Mesendoderm (in vitro differentiated cells): ENCODE measurements at regions not wholly inside any gene's neighbourhood (a gene's known extent, or its start where the extent isn't known, plus 50 kb on each side); places are given as distances from the start of the nearest gene placed in this dataset.

Source experiments
- DNase-seq: peaks from one replicate; pipeline ENCODE4 v3.0.0; 2013
- H2AK5ac ChIP-seq: 2 replicates; pipeline ENCODE4 v1.6.1; 2013; ENCODE audit warnings: low read length, inconsistent platforms
- H2BK120ac ChIP-seq: 2 replicates; pipeline ENCODE4 v1.6.1; 2013; ENCODE audit warnings: low read depth, mild to moderate bottlenecking, low read length, moderate library complexity, mixed read lengths
- H2BK15ac ChIP-seq: replicated peaks from 2 replicates; pipeline ENCODE4 v1.6.1; 2013; ENCODE audit warnings: low read depth, mild to moderate bottlenecking, moderate library complexity
- H2BK5ac ChIP-seq: 2 replicates; pipeline ENCODE4 v1.6.1; 2013; ENCODE audit warnings: low read length, inconsistent platforms
- H3K18ac ChIP-seq: 2 replicates; pipeline ENCODE4 v1.6.1; 2013; ENCODE audit warnings: mild to moderate bottlenecking, low read length, mixed read lengths
- H3K23ac ChIP-seq: one replicate; pipeline ENCODE4 v1.6.1; 2013; ENCODE audit warnings: low read length
- H3K27ac ChIP-seq: 2 replicates; pipeline ENCODE4 v1.5.1; 2013; ENCODE audit warnings: low read depth, mild to moderate bottlenecking, inconsistent platforms, low read length, moderate library complexity
- H3K27me3 ChIP-seq: 2 replicates; pipeline ENCODE4 v1.6.1; 2013; ENCODE audit warnings: low read length, control low read depth, mild to moderate bottlenecking, inconsistent platforms; ENCODE audit not compliant: insufficient read depth, poor library complexity
- H3K36me3 ChIP-seq: 2 replicates; pipeline ENCODE4 v1.6.1; 2013; ENCODE audit warnings: low read length, inconsistent platforms; ENCODE audit not compliant: control insufficient read depth, insufficient read depth
- H3K4ac ChIP-seq: one replicate; pipeline ENCODE4 v1.6.1; 2013; ENCODE audit warnings: low read depth, mild to moderate bottlenecking, low read length, moderate library complexity
- H3K4me1 ChIP-seq: 2 replicates; pipeline ENCODE4 v1.6.1; 2013; ENCODE audit warnings: low read depth, low read length, inconsistent platforms; ENCODE audit not compliant: control insufficient read depth
- H3K4me2 ChIP-seq: 2 replicates; pipeline ENCODE4 v1.6.1; 2013; ENCODE audit warnings: low read length
- H3K4me3 ChIP-seq: 2 replicates; pipeline ENCODE4 v1.5.1; 2013; ENCODE audit warnings: mild to moderate bottlenecking, low read length
- H3K56ac ChIP-seq: one replicate; pipeline ENCODE4 v1.6.1; 2013; ENCODE audit warnings: low read length
- H3K79me1 ChIP-seq: 2 replicates; pipeline ENCODE4 v1.6.1; 2013; ENCODE audit warnings: low read length, inconsistent platforms
- H3K79me2 ChIP-seq: 2 replicates; pipeline ENCODE4 v1.6.1; 2013; ENCODE audit warnings: mild to moderate bottlenecking, low read length; ENCODE audit not compliant: control insufficient read depth, insufficient read depth
- H3K9ac ChIP-seq: 2 replicates; pipeline ENCODE4 v1.6.1; 2013; ENCODE audit warnings: low read length, inconsistent platforms
- H4K5ac ChIP-seq: one replicate; pipeline ENCODE4 v1.6.1; 2013; ENCODE audit warnings: low read length
- H4K8ac ChIP-seq: one replicate; pipeline ENCODE4 v1.6.1; 2013; ENCODE audit warnings: low read depth, mild to moderate bottlenecking, control low read depth, low read length, moderate library complexity
- WGBS: extraction: QIAGEN DNeasy Blood & Tissue Kit; methylation state at CpG from one replicate; pipeline ENCODE4 v1.1.7; 2013; ENCODE audit warnings: low lambda C conversion rate, missing lambda C conversion rate; ENCODE audit not compliant: insufficient coverage; ENCODE audit errors: extremely low coverage; 5-methylcytosine and 5-hydroxymethylcytosine counted together

DNA sequence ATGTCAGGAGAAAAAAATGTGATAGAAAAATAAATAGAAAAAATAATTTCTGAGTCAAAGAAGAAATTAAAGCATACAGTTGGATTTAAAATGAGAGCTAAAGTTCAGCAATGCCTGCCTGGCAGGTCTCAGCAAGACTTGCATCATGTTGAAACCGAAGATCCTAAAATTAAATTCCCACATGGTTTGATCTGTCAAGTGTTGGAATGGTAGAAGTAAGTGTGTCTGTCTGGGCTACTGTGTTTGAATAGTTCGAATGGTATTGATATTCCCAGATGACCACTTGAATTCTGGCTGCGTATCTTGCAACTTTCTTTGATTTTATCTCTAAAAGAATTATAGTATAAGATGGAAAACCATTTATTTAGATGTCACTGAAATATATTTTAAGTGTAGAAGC, 1349.6 kb downstream of the EPHA7 start:
- H3K23ac ChIP-seq = no peak overlapping the region
- no peaks in the 10 kb centered on the region for H3K4me1 ChIP-seq
- no peak overlapping the region for H3K4ac ChIP-seq
- no peak overlapping the region for H3K4me3 ChIP-seq
- H3K27me3 ChIP-seq = no peaks in the 10 kb centered on the region
- no peak overlapping the region for H3K18ac ChIP-seq
- no peak overlapping the region for H3K27ac ChIP-seq
- no peak overlapping the region for H2AK5ac ChIP-seq
- H3K36me3 ChIP-seq = no peaks in the 10 kb centered on the region
- H2BK120ac ChIP-seq = no peak overlapping the region
- no peak overlapping the region for H2BK15ac ChIP-seq
- H3K4me2 ChIP-seq = no peak overlapping the region
- no CpG with 5 or more reads among the region's 3 CpGs for WGBS
- H4K8ac ChIP-seq = no peak overlapping the region
- H3K56ac ChIP-seq = no peak overlapping the region
- H4K5ac ChIP-seq = no peak overlapping the region
- H2BK5ac ChIP-seq = no peak overlapping the region
- H3K79me2 ChIP-seq = no peaks in the 10 kb centered on the region
- H3K79me1 ChIP-seq = no peaks in the 10 kb centered on the region
- DNase-seq = no peak
- no peak overlapping the region for H3K9ac ChIP-seq

- Histone ChIP-seq H3K23ac (no peak overlapping the region), H3K56ac (no peak overlapping the region), H2AK5ac (no peak overlapping the region), H4K8ac (no peak overlapping the region), H3K79me1 (no peaks in the 10 kb centered on the region), H3K4me1 (no peaks in the 10 kb centered on the region), H2BK15ac (no peak overlapping the region), H3K18ac (no peak overlapping the region), H3K79me2 (no peaks in the 10 kb centered on the region), H3K4me3 (no peak overlapping the region), H3K9ac (no peak overlapping the region), H3K27ac (no peak overlapping the region), H3K27me3 (no peaks in the 10 kb centered on the region), H3K36me3 (no peaks in the 10 kb centered on the region), H3K4ac (no peak overlapping the region), H2BK5ac (no peak overlapping the region), H2BK120ac (no peak overlapping the region), H4K5ac (no peak overlapping the region), H3K4me2 (no peak overlapping the region)
- DNase-seq = no peak
- WGBS = no CpG with 5 or more reads among the region's 2 CpGs
These were observed 1366.8 kb downstream of the EPHA7 start for GRCh38 chr6:92052513-92052912.

DNA sequence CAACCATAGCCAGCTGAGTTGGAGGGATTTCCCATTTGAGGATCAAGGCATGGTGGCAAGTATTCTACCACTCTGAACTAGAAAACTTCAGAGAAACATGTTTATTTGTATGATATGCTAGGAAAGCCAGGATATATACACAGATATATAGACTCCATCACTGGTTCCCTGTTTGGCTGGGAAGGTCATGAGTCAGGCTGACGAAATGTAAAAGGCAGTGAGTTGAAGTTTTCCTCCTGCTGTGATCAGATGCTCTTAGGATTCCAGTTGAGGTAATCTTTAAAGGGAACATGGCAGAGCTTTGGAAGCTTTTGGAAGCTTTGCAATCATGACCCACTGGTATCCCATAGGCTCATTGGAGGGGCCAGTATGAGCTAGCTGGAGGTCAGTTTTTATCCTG, 1369.1 kb downstream of the EPHA7 start:
- Histone ChIP-seq H4K8ac (peak overlapping the region; percentile 56), H3K36me3 (no peaks in the 10 kb centered on the region), H2BK120ac (no peak overlapping the region), H3K9ac (no peak overlapping the region), H3K27me3 (no peaks in the 10 kb centered on the region), H2AK5ac (no peak overlapping the region), H2BK15ac (no peak overlapping the region), H3K79me1 (no peaks in the 10 kb centered on the region), H3K4me3 (no peak overlapping the region), H3K79me2 (no peaks in the 10 kb centered on the region), H3K18ac (no peak overlapping the region), H3K23ac (no peak overlapping the region), H3K4me1 (no peaks in the 10 kb centered on the region), H3K27ac (no peak overlapping the region), H3K4me2 (no peak overlapping the region), H2BK5ac (no peak overlapping the region), H3K56ac (no peak overlapping the region), H4K5ac (no peak overlapping the region), H3K4ac (no peak overlapping the region)
- DNase-seq = peak; percentile 44
- WGBS = no CpG with 5 or more reads among the region's 1 CpG

- no peaks in the 10 kb centered on the region for H3K4me1 ChIP-seq
- no peaks in the 10 kb centered on the region for H3K36me3 ChIP-seq
- no peak for DNase-seq
- no peaks in the 10 kb centered on the region for H3K79me2 ChIP-seq
- no peak overlapping the region for H3K18ac ChIP-seq
- H3K9ac ChIP-seq = no peak overlapping the region
- no peak overlapping the region for H3K56ac ChIP-seq
- H4K5ac ChIP-seq = no peak overlapping the region
- WGBS = no CpG with 5 or more reads among the region's 4 CpGs
- H2AK5ac ChIP-seq = no peak overlapping the region
- no peak overlapping the region for H3K4ac ChIP-seq
- H2BK120ac ChIP-seq = no peak overlapping the region
- H3K27me3 ChIP-seq = no peaks in the 10 kb centered on the region
- H3K23ac ChIP-seq = no peak overlapping the region
- H2BK5ac ChIP-seq = no peak overlapping the region
- no peak overlapping the region for H3K27ac ChIP-seq
- H4K8ac ChIP-seq = no peak overlapping the region
- H2BK15ac ChIP-seq = no peak overlapping the region
- H3K4me3 ChIP-seq = no peak overlapping the region
- H3K79me1 ChIP-seq = no peaks in the 10 kb centered on the region
- no peak overlapping the region for H3K4me2 ChIP-seq
These were observed 1371.5 kb downstream of the EPHA7 start for GRCh38 chr6:92047860-92048259.

GRCh38 chr6:92047152-92047850, 1372.1 kb downstream of the EPHA7 start:
- Histone ChIP-seq H2BK120ac (no peak overlapping the region), H3K36me3 (no peaks in the 10 kb centered on the region), H3K18ac (no peak overlapping the region), H3K4me1 (no peaks in the 10 kb centered on the region), H3K79me1 (no peaks in the 10 kb centered on the region), H3K4me2 (no peak overlapping the region), H3K79me2 (no peaks in the 10 kb centered on the region), H3K9ac (no peak overlapping the region), H4K8ac (no peak overlapping the region), H4K5ac (no peak overlapping the region), H3K27ac (no peak overlapping the region), H3K23ac (no peak overlapping the region), H2AK5ac (no peak overlapping the region), H3K4me3 (no peak overlapping the region), H3K27me3 (no peaks in the 10 kb centered on the region), H3K4ac (no peak overlapping the region), H2BK5ac (no peak overlapping the region), H3K56ac (no peak overlapping the region), H2BK15ac (no peak overlapping the region)
- DNase-seq = no peak
- WGBS = no CpG with 5 or more reads among the region's 4 CpGs

- H3K56ac ChIP-seq = no peak overlapping the region
- no peak overlapping the region for H3K23ac ChIP-seq
- no peak overlapping the region for H2BK15ac ChIP-seq
- H3K79me2 ChIP-seq = no peaks in the 10 kb centered on the region
- no peaks in the 10 kb centered on the region for H3K36me3 ChIP-seq
- no peak overlapping the region for H2BK120ac ChIP-seq
- no peak overlapping the region for H3K4me3 ChIP-seq
- no peak overlapping the region for H3K4ac ChIP-seq
- no peak overlapping the region for H3K18ac ChIP-seq
- DNase-seq = no peak
- H3K27me3 ChIP-seq = no peaks in the 10 kb centered on the region
- no peak overlapping the region for H3K27ac ChIP-seq
- no peak overlapping the region for H4K5ac ChIP-seq
- no peak overlapping the region for H2AK5ac ChIP-seq
- H2BK5ac ChIP-seq = no peak overlapping the region
- no peak overlapping the region for H3K4me2 ChIP-seq
- no peak overlapping the region for H3K9ac ChIP-seq
- H3K4me1 ChIP-seq = no peaks in the 10 kb centered on the region
- H3K79me1 ChIP-seq = no peaks in the 10 kb centered on the region
- no peak overlapping the region for H4K8ac ChIP-seq
These were observed 1375.0 kb downstream of the EPHA7 start for GRCh38 chr6:92044312-92044711.
